HG02571 (cell line): ENCODE measurements at regions not wholly inside any gene's neighbourhood (a gene's known extent, or its start where the extent isn't known, plus 50 kb on each side); places are given as distances from the start of the nearest gene placed in this dataset.
"Not testable (repeated sequence)": the region's sequence is repeated elsewhere in the genome, so short reads cannot be mapped to it uniquely, and the experiment has no call there.

Experiments
- ATAC-seq: cut with Tn5 transposase; IDR thresholded peaks from one replicate; pipeline ENCODE4 v1.9.1; 2021; ENCODE audit warnings: mild to moderate bottlenecking, moderate library complexity; ENCODE audit not compliant: unreplicated experiment

- no peak for ATAC-seq
Measured at GRCh38 chr2:105541189-105542050, 142.6 kb upstream of the FHL2 start.

GRCh38 chr2:105540642-105541041 lies 141.8 kb upstream of the FHL2 start:
- no peak for ATAC-seq

GRCh38 chr2:105539331-105539730 lies 140.5 kb upstream of the FHL2 start:
- ATAC-seq = no peak

GRCh38 chr2:105538840-105539239 lies 140.0 kb upstream of the FHL2 start:
- ATAC-seq = no peak

GRCh38 chr2:105537920-105538319 lies 139.1 kb upstream of the FHL2 start:
- no peak for ATAC-seq

GRCh38 chr2:105537466-105537865 lies 138.6 kb upstream of the FHL2 start:
- no peak for ATAC-seq

- no peak for ATAC-seq
Measured at GRCh38 chr2:105536175-105536574, 137.3 kb upstream of the FHL2 start.

GRCh38 chr2:105529258-105529657 lies 130.4 kb upstream of the FHL2 start:
- not testable (repeated sequence) for ATAC-seq

GRCh38 chr2:105526000-105526925 lies 127.4 kb upstream of the FHL2 start:
- no peak for ATAC-seq

GRCh38 chr2:105525201-105525600 lies 126.3 kb upstream of the FHL2 start:
- ATAC-seq = no peak

GRCh38 chr2:105522645-105523044 lies 123.8 kb upstream of the FHL2 start:
- ATAC-seq = no peak

- no peak for ATAC-seq
Measured at GRCh38 chr2:105521616-105522015, 122.8 kb upstream of the FHL2 start.

GRCh38 chr2:105521176-105521575 lies 122.3 kb upstream of the FHL2 start:
- no peak for ATAC-seq

GRCh38 chr2:105519516-105519915 lies 120.7 kb upstream of the FHL2 start:
- no peak for ATAC-seq

GRCh38 chr2:105518897-105519296 lies 120.0 kb upstream of the FHL2 start:
- no peak for ATAC-seq

GRCh38 chr2:105517814-105518705 lies 119.2 kb upstream of the FHL2 start:
- ATAC-seq = no peak

GRCh38 chr2:105515581-105516415 lies 116.9 kb upstream of the FHL2 start:
- ATAC-seq = no peak

- ATAC-seq = no peak
Measured at GRCh38 chr2:105514576-105514975, 115.7 kb upstream of the FHL2 start.

- no peak for ATAC-seq
Measured at GRCh38 chr2:105510761-105511528, 112.1 kb upstream of the FHL2 start.
